Colonic mucosa (tissue), 4 donors: ENCODE measurements at regions not wholly inside any gene's neighbourhood (a gene's known extent, or its start where the extent isn't known, plus 50 kb on each side); places are given as distances from the start of the nearest gene placed in this dataset.

Experiments used
- DNase-seq: peaks from one replicate; pipeline ENCODE4 v3.0.0-alpha.2; 2020
- H3K27ac ChIP-seq: fragments of 200-600 bp; one replicate; pipeline ENCODE4 v1.8.0; 2021
- H3K27me3 ChIP-seq: fragments of 200-600 bp; one replicate; pipeline ENCODE4 v1.8.0; 2021
- H3K36me3 ChIP-seq: fragments of 200-600 bp; one replicate; pipeline ENCODE4 v1.8.0; 2021
- H3K4me1 ChIP-seq: fragments of 200-600 bp; one replicate; pipeline ENCODE4 v1.8.0; 2021; ENCODE audit warnings: mild to moderate bottlenecking
- H3K4me3 ChIP-seq: fragments of 200-600 bp; one replicate; pipeline ENCODE4 v1.8.0; 2021
- H3K9ac ChIP-seq, 2 donors: one replicate each; pipeline ENCODE4 v1.7.0; 2013; ENCODE audit warnings: control low read depth in 2 of 2, low read depth in 2 of 2, low read length in 2 of 2
- H3K9me3 ChIP-seq: fragments of 200-600 bp; one replicate; pipeline ENCODE4 v1.8.0; 2021
- intact Hi-C: fragments of 100-400 bp; cut with DNase I; formaldehyde crosslinking; loops from one replicate; pipeline ENCODE4 v1.14.1; 2022
- TF ChIP-seq, protein P1 (sequence below): fragments of 200-600 bp; IDR thresholded peaks from one replicate; pipeline ENCODE4 v1.8.0; 2022; ENCODE audit warnings: antibody characterized with exemption, mild to moderate bottlenecking
- donor health status: healthy.
- donor health status: DM: no; HTN: no; CAD: no.
- donor health status: DM: no; HTN: no; CAD: no.

GRCh38 chr7:22666732-22667131, 60.3 kb upstream of the IL6 start:
- no peak for DNase-seq
- no peak overlapping the region for H3K4me3 ChIP-seq
- H3K27me3 ChIP-seq: no peaks in the 10 kb centered on the region
- no peaks in the 10 kb centered on the region for H3K4me1 ChIP-seq
- intact Hi-C loops: no loop called here
- H3K9ac ChIP-seq: no peak overlapping the region
- H3K36me3 ChIP-seq: no peaks in the 10 kb centered on the region
- H3K27ac ChIP-seq: no peak overlapping the region
- TF ChIP-seq, protein P1, sequence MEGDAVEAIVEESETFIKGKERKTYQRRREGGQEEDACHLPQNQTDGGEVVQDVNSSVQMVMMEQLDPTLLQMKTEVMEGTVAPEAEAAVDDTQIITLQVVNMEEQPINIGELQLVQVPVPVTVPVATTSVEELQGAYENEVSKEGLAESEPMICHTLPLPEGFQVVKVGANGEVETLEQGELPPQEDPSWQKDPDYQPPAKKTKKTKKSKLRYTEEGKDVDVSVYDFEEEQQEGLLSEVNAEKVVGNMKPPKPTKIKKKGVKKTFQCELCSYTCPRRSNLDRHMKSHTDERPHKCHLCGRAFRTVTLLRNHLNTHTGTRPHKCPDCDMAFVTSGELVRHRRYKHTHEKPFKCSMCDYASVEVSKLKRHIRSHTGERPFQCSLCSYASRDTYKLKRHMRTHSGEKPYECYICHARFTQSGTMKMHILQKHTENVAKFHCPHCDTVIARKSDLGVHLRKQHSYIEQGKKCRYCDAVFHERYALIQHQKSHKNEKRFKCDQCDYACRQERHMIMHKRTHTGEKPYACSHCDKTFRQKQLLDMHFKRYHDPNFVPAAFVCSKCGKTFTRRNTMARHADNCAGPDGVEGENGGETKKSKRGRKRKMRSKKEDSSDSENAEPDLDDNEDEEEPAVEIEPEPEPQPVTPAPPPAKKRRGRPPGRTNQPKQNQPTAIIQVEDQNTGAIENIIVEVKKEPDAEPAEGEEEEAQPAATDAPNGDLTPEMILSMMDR: no peak
- H3K9me3 ChIP-seq: no peaks in the 10 kb centered on the region

- no peak for DNase-seq
- H3K4me3 ChIP-seq: no peak overlapping the region
- intact Hi-C loops: no loop called here
- H3K27me3 ChIP-seq: no peaks in the 10 kb centered on the region
- no peaks in the 10 kb centered on the region for H3K36me3 ChIP-seq
- H3K4me1 ChIP-seq: no peaks in the 10 kb centered on the region
- H3K27ac ChIP-seq: no peak overlapping the region
- no peak overlapping the region for H3K9ac ChIP-seq
- TF ChIP-seq, protein P1: no peak
- H3K9me3 ChIP-seq: no peaks in the 10 kb centered on the region
Measured at GRCh38 chr7:22665923-22666322, 61.1 kb upstream of the IL6 start.

GRCh38 chr7:22664988-22665798, 61.8 kb upstream of the IL6 start:
- Histone ChIP-seq H3K9ac (no peak overlapping the region), H3K27me3 (no peaks in the 10 kb centered on the region), H3K4me1 (no peaks in the 10 kb centered on the region), H3K27ac (no peak overlapping the region), H3K9me3 (no peaks in the 10 kb centered on the region), H3K4me3 (no peak overlapping the region), H3K36me3 (no peaks in the 10 kb centered on the region)
- intact Hi-C loops: no loop called here
- TF ChIP-seq, protein P1: no peak
- no peak for DNase-seq

DNA sequence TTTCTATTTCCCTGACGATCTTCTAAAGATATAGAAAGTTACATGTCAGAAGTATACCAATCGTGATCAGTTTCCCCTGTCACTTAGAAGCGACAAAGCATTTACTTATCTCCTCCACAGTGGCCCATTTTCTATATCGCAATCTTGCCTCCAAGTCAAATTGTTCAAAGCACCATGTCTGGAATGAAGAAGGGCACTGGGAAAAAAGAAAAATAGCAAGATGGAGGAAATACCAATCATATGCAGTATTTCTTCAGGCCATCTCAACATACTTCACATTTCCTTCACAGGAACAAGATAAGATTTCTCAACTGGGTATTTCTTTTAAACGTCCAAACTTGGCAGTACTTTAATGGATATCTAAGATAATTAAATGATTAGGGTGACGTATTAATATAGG, 63.3 kb upstream of the IL6 start:
- Histone ChIP-seq H3K4me1 (no peaks in the 10 kb centered on the region), H3K9me3 (no peaks in the 10 kb centered on the region), H3K9ac (no peak overlapping the region), H3K36me3 (no peaks in the 10 kb centered on the region), H3K27ac (no peak overlapping the region), H3K27me3 (no peaks in the 10 kb centered on the region), H3K4me3 (no peak overlapping the region)
- intact Hi-C loops: no loop called here
- TF ChIP-seq, protein P1: no peak
- DNase-seq: no peak

DNA sequence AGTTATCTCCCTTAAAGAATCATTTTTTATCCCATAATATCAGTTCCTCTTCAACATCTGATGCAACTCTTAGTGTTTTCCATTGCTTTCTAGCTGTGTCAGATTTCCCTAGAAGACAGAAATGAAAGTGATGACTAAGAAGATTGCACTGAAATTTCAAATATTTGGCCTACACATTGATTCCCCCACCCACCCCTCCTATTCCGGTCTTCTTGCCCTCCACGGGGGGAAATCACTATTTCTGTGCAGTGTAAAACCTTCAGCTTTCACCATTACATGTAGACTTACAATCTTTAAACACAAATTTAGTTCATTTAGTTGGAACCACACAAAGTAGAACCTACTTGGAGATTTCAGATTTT, 63.7 kb upstream of the IL6 start:
- DNase-seq: no peak
- Histone ChIP-seq H3K9ac (no peak overlapping the region), H3K4me3 (no peak overlapping the region), H3K9me3 (no peaks in the 10 kb centered on the region), H3K4me1 (no peaks in the 10 kb centered on the region), H3K27ac (no peak overlapping the region), H3K36me3 (no peaks in the 10 kb centered on the region), H3K27me3 (no peaks in the 10 kb centered on the region)
- intact Hi-C loops: no loop called here
- TF ChIP-seq, protein P1: no peak
